Endothelial cell (in vitro differentiated cells): ENCODE measurements at regions not wholly inside any gene's neighbourhood (a gene's known extent, or its start where the extent isn't known, plus 50 kb on each side); places are given as distances from the start of the nearest gene placed in this dataset.

Experiments
- DNase-seq: peaks from one replicate; pipeline ENCODE4 v3.0.0; 2021; ENCODE audit warnings: low spot score
- H3K27ac Mint-ChIP-seq: one replicate; pipeline ENCODE4 v1.8.0; 2021; ENCODE audit warnings: mixed read lengths, inconsistent platforms; ENCODE audit not compliant: unreplicated experiment
- H3K27me3 Mint-ChIP-seq: one replicate; pipeline ENCODE4 v1.8.0; 2021; ENCODE audit warnings: mild to moderate bottlenecking, moderate library complexity, mixed read lengths, inconsistent platforms; ENCODE audit not compliant: unreplicated experiment
- H3K36me3 Mint-ChIP-seq: one replicate; pipeline ENCODE4 v1.8.0; 2021; ENCODE audit warnings: mild to moderate bottlenecking, low read depth, mixed read lengths, inconsistent platforms; ENCODE audit not compliant: unreplicated experiment
- H3K4me1 Mint-ChIP-seq: one replicate; pipeline ENCODE4 v1.8.0; 2021; ENCODE audit warnings: mild to moderate bottlenecking, mixed read lengths, inconsistent platforms; ENCODE audit not compliant: unreplicated experiment
- H3K4me3 Mint-ChIP-seq: one replicate; pipeline ENCODE4 v1.8.0; 2021; ENCODE audit warnings: mild to moderate bottlenecking, mixed read lengths, inconsistent platforms; ENCODE audit not compliant: unreplicated experiment
- H3K9me3 Mint-ChIP-seq: one replicate; pipeline ENCODE4 v1.8.0; 2021; ENCODE audit warnings: mixed read lengths, inconsistent platforms; ENCODE audit not compliant: unreplicated experiment
- TF ChIP-seq, protein P1 (sequence below): fragments of 200-600 bp; sonication (generic); IDR thresholded peaks from one replicate; pipeline ENCODE4 v1.5.0; 2021; ENCODE audit warnings: antibody characterized with exemption; ENCODE audit not compliant: unreplicated experiment

DNA sequence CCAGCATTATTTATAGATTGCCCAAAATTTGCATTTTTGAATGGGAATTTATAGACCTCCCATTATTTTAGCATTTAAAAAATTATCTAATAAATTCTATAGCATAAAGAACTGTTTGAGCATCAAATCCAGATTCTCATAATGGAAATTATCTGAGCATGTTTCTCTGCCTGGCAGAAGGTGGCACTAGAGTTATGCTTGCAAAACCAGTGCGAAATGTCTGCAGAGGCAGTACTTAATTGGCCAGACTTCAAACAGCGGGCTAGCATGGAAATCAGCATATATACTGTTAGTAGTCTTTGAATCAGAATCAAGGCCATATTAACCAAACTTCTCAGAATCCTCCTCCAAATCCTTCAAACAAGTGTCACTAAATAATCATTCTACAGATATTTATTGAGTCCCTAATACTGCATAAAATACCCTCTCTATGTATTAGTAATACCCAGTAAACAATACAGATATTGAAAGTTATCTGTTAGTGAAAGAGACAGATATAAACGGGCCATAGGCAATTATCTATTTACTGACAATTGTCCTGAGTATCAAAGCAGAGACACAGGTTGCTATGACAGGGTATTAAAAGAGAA lies 78.7 kb upstream of the DCLK2 start:
- Mint-ChIP-seq H3K27me3 (no peaks in the 10 kb centered on the region), H3K4me3 (no peak overlapping the region), H3K4me1 (no peaks in the 10 kb centered on the region), H3K36me3 (no peaks in the 10 kb centered on the region), H3K9me3 (no peaks in the 10 kb centered on the region), H3K27ac (no peak overlapping the region)
- peak; percentile 26 for DNase-seq
- TF ChIP-seq, protein P1, sequence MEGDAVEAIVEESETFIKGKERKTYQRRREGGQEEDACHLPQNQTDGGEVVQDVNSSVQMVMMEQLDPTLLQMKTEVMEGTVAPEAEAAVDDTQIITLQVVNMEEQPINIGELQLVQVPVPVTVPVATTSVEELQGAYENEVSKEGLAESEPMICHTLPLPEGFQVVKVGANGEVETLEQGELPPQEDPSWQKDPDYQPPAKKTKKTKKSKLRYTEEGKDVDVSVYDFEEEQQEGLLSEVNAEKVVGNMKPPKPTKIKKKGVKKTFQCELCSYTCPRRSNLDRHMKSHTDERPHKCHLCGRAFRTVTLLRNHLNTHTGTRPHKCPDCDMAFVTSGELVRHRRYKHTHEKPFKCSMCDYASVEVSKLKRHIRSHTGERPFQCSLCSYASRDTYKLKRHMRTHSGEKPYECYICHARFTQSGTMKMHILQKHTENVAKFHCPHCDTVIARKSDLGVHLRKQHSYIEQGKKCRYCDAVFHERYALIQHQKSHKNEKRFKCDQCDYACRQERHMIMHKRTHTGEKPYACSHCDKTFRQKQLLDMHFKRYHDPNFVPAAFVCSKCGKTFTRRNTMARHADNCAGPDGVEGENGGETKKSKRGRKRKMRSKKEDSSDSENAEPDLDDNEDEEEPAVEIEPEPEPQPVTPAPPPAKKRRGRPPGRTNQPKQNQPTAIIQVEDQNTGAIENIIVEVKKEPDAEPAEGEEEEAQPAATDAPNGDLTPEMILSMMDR, result peak; percentile 40

DNA sequence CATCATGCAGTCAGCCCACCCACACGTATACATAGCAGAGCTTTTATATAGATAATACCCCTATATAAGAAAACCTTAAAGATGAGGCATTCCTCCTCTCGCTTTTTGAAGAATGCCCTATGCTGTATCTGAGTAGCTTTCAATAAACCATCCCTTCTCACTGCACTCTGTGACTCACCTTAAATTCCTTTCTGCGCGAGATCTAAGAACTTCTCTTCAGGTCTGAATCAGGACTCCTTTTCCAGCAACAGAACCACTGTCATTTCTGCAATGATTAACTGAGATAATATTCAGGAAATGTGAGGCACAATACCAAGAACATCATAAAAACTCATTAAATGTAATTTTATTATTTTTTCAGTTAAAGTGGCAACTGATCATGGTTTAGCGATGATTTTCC lies 76.4 kb upstream of the DCLK2 start:
- no peaks in the 10 kb centered on the region for H3K4me1 Mint-ChIP-seq
- H3K27ac Mint-ChIP-seq, result no peak overlapping the region

DNA sequence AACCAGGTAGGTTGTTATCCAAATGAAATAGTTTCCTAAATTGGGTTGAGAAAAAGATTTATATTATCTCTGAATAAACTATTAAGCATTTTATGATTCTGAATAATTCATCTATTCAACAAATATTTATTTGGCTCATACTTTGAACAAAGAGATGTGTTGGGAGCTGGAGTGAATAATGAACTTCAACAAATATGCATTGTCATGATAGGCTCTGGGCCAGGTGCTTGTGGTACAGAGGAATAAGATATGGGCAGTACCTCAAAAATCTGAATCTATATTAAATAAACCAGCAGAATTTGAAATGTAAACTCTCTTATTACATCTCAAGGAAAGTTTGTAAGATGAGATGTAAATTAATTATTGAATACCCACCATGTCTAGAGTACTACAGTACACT lies 75.7 kb upstream of the DCLK2 start:
- no peak overlapping the region for H3K27ac Mint-ChIP-seq
- H3K9me3 Mint-ChIP-seq, result no peaks in the 10 kb centered on the region
- DNase-seq, result no peak
- no peaks in the 10 kb centered on the region for H3K4me1 Mint-ChIP-seq
- H3K36me3 Mint-ChIP-seq, result no peaks in the 10 kb centered on the region
- H3K27me3 Mint-ChIP-seq, result no peaks in the 10 kb centered on the region
- TF ChIP-seq, protein P1, result no peak
- H3K4me3 Mint-ChIP-seq, result no peak overlapping the region

More for the DNA sequence above, 76.4 kb upstream of the DCLK2 start:
- TF ChIP-seq, protein P1, result no peak
- H3K4me3 Mint-ChIP-seq, result no peak overlapping the region
- no peaks in the 10 kb centered on the region for H3K9me3 Mint-ChIP-seq
- DNase-seq, result no peak
- H3K27me3 Mint-ChIP-seq, result no peaks in the 10 kb centered on the region
- H3K36me3 Mint-ChIP-seq, result no peaks in the 10 kb centered on the region

DNA sequence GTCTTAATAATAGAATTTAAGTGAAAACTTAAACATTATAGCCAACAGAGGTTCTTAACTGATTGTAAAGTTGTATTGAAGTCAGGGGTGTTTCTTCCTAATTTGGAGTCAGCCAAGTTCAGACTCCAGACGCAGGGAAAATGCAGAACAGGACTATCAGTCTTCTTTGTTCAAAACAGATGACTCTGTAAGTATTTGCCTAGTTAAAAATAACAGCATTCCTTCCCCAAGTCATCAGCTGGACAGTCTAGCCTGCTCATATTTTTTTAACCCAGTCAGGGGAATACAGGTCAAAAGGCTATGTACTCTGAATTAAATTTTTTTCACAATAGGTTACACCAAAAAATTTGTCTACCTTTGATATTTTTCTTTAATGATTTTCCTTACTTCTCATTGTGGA lies 73.8 kb upstream of the DCLK2 start:
- H3K27me3 Mint-ChIP-seq, result no peaks in the 10 kb centered on the region
- TF ChIP-seq, protein P1, result no peak
- H3K4me3 Mint-ChIP-seq, result no peak overlapping the region
- DNase-seq, result no peak
- H3K36me3 Mint-ChIP-seq, result no peaks in the 10 kb centered on the region
- no peaks in the 10 kb centered on the region for H3K9me3 Mint-ChIP-seq
- no peak overlapping the region for H3K27ac Mint-ChIP-seq
- no peaks in the 10 kb centered on the region for H3K4me1 Mint-ChIP-seq

DNA sequence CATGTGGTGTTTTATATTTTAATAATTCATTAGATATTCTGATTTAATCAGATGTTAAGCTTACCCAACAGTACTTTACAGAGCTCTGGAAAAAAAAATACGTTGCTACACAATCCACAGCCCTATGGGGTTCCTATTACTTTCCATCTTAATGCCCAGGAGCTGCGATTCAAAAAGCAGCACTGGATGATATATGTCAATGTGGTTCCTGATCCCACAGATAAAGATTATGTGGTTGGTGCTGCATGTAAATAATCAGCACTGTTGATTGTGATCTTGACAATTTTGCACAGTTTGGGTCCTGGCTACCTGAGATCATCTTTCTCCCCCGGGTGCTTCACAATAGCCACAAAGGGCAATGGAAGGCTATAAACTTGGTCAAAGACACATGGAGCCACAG lies 72.7 kb upstream of the DCLK2 start:
- no peaks in the 10 kb centered on the region for H3K4me1 Mint-ChIP-seq
- TF ChIP-seq, protein P1, result no peak
- H3K9me3 Mint-ChIP-seq, result no peaks in the 10 kb centered on the region
- no peak for DNase-seq
- H3K27me3 Mint-ChIP-seq, result no peaks in the 10 kb centered on the region
- H3K4me3 Mint-ChIP-seq, result no peak overlapping the region
- H3K36me3 Mint-ChIP-seq, result no peaks in the 10 kb centered on the region
- no peak overlapping the region for H3K27ac Mint-ChIP-seq
